ENCODE measurements at regions not wholly inside any gene's neighbourhood (a gene's known extent, or its start where the extent isn't known, plus 50 kb on each side); places are given as distances from the start of the nearest gene placed in this dataset.

GRCh38 chr1:181142096-181142958 lies 53.8 kb downstream of the IER5 start:
- peak; percentile 89 for TF ChIP-seq CTCF (IDR thresholded peaks at IDR 0.05; ENCODE audit: low read depth, low read length)
- H3K4me3 ChIP-seq (ENCODE audit: low read depth, low read length) = 0 out of 2 replicates have a peak overlapping the region, but pooled peaks have one; percentile 27

GRCh38 chr1:181143102-181143859 lies 54.8 kb downstream of the IER5 start:
- TF ChIP-seq CTCF (IDR thresholded peaks at IDR 0.05; ENCODE audit: low read depth, low read length) = no peak

GRCh38 chr1:181144238-181144637 lies 55.7 kb downstream of the IER5 start:
- no peak overlapping the region for H3K4me3 ChIP-seq (ENCODE audit: low read depth, low read length)
- TF ChIP-seq CTCF (IDR thresholded peaks at IDR 0.05; ENCODE audit: low read depth, low read length) = no peak

More at GRCh38 chr1:181143102-181143859, 54.8 kb downstream of the IER5 start:
- no peak overlapping the region for H3K4me3 ChIP-seq (ENCODE audit: low read depth, low read length)

- no peak for TF ChIP-seq CTCF (IDR thresholded peaks at IDR 0.05; ENCODE audit: low read depth, low read length)
- no peak overlapping the region for H3K4me3 ChIP-seq (ENCODE audit: low read depth, low read length)
These were observed 60.1 kb downstream of the IER5 start for GRCh38 chr1:181148636-181149035.

GRCh38 chr1:181149326-181150125 lies 61.0 kb downstream of the IER5 start:
- no peak overlapping the region for H3K4me3 ChIP-seq (ENCODE audit: low read depth, low read length)
- no peak for TF ChIP-seq CTCF (IDR thresholded peaks at IDR 0.05; ENCODE audit: low read depth, low read length)

GRCh38 chr1:181150273-181150672 lies 61.8 kb downstream of the IER5 start:
- no peak for TF ChIP-seq CTCF (IDR thresholded peaks at IDR 0.05; ENCODE audit: low read depth, low read length)
- no peak overlapping the region for H3K4me3 ChIP-seq (ENCODE audit: low read depth, low read length)
